H9 (cell line): ENCODE measurements at regions not wholly inside any gene's neighbourhood (a gene's known extent, or its start where the extent isn't known, plus 50 kb on each side); places are given as distances from the start of the nearest gene placed in this dataset.

Experiments used
- DNase-seq: peaks from one replicate; pipeline ENCODE4 v3.0.0-alpha.2; 2017
- H2AFZ ChIP-seq: one replicate; pipeline ENCODE4 v1.6.1; 2013; ENCODE audit warnings: mild to moderate bottlenecking, low read length, control low read depth, moderate library complexity
- H2AK5ac ChIP-seq: 2 replicates; pipeline ENCODE4 v1.6.1; 2013; ENCODE audit warnings: low read length, control low read depth, mixed read lengths; ENCODE audit not compliant: insufficient read length
- H2BK120ac ChIP-seq: one replicate; pipeline ENCODE4 v1.6.1; 2013; ENCODE audit warnings: low read depth, mild to moderate bottlenecking, low read length, control low read depth, inconsistent platforms; ENCODE audit not compliant: poor library complexity, severe bottlenecking
- H2BK12ac ChIP-seq: 2 replicates; pipeline ENCODE4 v1.6.1; 2013; ENCODE audit warnings: low read length, control low read depth, mixed read lengths, low read depth; ENCODE audit not compliant: insufficient read length
- H2BK15ac ChIP-seq: 2 replicates; pipeline ENCODE4 v1.6.1; 2013; ENCODE audit warnings: low read depth, low read length, control low read depth
- H2BK20ac ChIP-seq: one replicate; pipeline ENCODE4 v1.6.1; 2013; ENCODE audit warnings: low read depth, mild to moderate bottlenecking, low read length, control low read depth, inconsistent platforms; ENCODE audit not compliant: poor library complexity, severe bottlenecking
- H2BK5ac ChIP-seq: 2 replicates; pipeline ENCODE4 v1.6.1; 2013; ENCODE audit warnings: low read length, control low read depth, mixed read lengths; ENCODE audit not compliant: insufficient read length
- H3K14ac ChIP-seq: 2 replicates; pipeline ENCODE4 v1.6.1; 2013; ENCODE audit warnings: low read length, control low read depth; ENCODE audit not compliant: insufficient read depth
- H3K18ac ChIP-seq: 2 replicates; pipeline ENCODE4 v1.6.1; 2013; ENCODE audit warnings: low read depth, mild to moderate bottlenecking, mixed read lengths, low read length, control low read depth; ENCODE audit not compliant: insufficient read length
- H3K23ac ChIP-seq: 2 replicates; pipeline ENCODE4 v1.6.1; 2013; ENCODE audit warnings: low read length, control low read depth, mixed read lengths, low read depth; ENCODE audit not compliant: insufficient read length
- H3K23me2 ChIP-seq: 2 replicates; pipeline ENCODE4 v1.6.1; 2013; ENCODE audit warnings: low read depth, mild to moderate bottlenecking, mixed read lengths, low read length, control low read depth; ENCODE audit not compliant: insufficient read length, poor library complexity, severe bottlenecking
- H3K27ac ChIP-seq: 2 replicates; pipeline ENCODE4 v1.5.1; 2013; ENCODE audit warnings: low read length, control low read depth, mixed read lengths, low read depth; ENCODE audit not compliant: insufficient read length
- H3K27me3 ChIP-seq: 2 replicates; pipeline ENCODE4 v1.6.1; 2013; ENCODE audit warnings: low read length, control low read depth, inconsistent platforms; ENCODE audit not compliant: insufficient read depth
- H3K4ac ChIP-seq: 2 replicates; pipeline ENCODE4 v1.6.1; 2013; ENCODE audit warnings: low read depth, mild to moderate bottlenecking, control low read depth, inconsistent platforms, low read length, moderate library complexity
- H3K4me1 ChIP-seq: 2 replicates; pipeline ENCODE4 v1.6.1; 2013; ENCODE audit warnings: low read length, control low read depth, inconsistent platforms; ENCODE audit not compliant: insufficient read depth
- H3K4me2 ChIP-seq: 2 replicates; pipeline ENCODE4 v1.6.1; 2013; ENCODE audit warnings: low read length, control low read depth, mixed read lengths; ENCODE audit not compliant: insufficient read length, insufficient read depth
- H3K56ac ChIP-seq: 2 replicates; pipeline ENCODE4 v1.6.1; 2013; ENCODE audit warnings: low read depth, mild to moderate bottlenecking, mixed read lengths, low read length, control low read depth; ENCODE audit not compliant: insufficient read length
- H3K79me1 ChIP-seq: 2 replicates; pipeline ENCODE4 v1.6.1; 2013; ENCODE audit warnings: low read depth, mild to moderate bottlenecking, moderate library complexity, low read length, control low read depth, inconsistent platforms; ENCODE audit not compliant: insufficient read depth, poor library complexity, severe bottlenecking
- H3K79me2 ChIP-seq: 2 replicates; pipeline ENCODE4 v1.6.1; 2013; ENCODE audit warnings: low read length, control low read depth, inconsistent platforms; ENCODE audit not compliant: insufficient read depth
- H3K9ac ChIP-seq: 2 replicates; pipeline ENCODE4 v1.6.1; 2013; ENCODE audit warnings: low read length, control low read depth, mixed read lengths; ENCODE audit not compliant: insufficient read length; ENCODE audit errors: extremely low read depth
- H3K9me3 ChIP-seq: one replicate; pipeline ENCODE4 v1.6.1; 2013; ENCODE audit warnings: low read depth, low read length, inconsistent platforms; ENCODE audit not compliant: control insufficient read depth
- H3T11ph ChIP-seq: one replicate; pipeline ENCODE4 v1.6.1; 2013; ENCODE audit warnings: mild to moderate bottlenecking, low read length, control low read depth, inconsistent platforms
- H4K20me1 ChIP-seq: one replicate; pipeline ENCODE4 v1.6.1; 2013; ENCODE audit not compliant: control insufficient read depth, insufficient read length, insufficient read depth
- H4K5ac ChIP-seq: 2 replicates; pipeline ENCODE4 v1.6.1; 2013; ENCODE audit warnings: low read depth, mild to moderate bottlenecking, mixed read lengths, low read length, control low read depth; ENCODE audit not compliant: insufficient read length
- H4K8ac ChIP-seq: replicated peaks from 2 replicates; pipeline ENCODE4 v1.6.1; 2013; ENCODE audit warnings: low read length, control low read depth, mixed read lengths, low read depth; ENCODE audit not compliant: insufficient read length
- H4K91ac ChIP-seq: 2 replicates; pipeline ENCODE4 v1.6.1; 2013; ENCODE audit warnings: low read depth, mild to moderate bottlenecking, moderate library complexity, mixed read lengths, low read length, control low read depth; ENCODE audit not compliant: insufficient read length
- H3K27ac Mint-ChIP-seq, 3 experiments: 2 replicates in 2 of 3; 3 replicates in 1 of 3; pipeline ENCODE4 v1.8.0; 2020 to 2021; ENCODE audit warnings: mixed read lengths in 3 of 3, mild to moderate bottlenecking in 1 of 3, moderate library complexity in 1 of 3
- H3K27me3 Mint-ChIP-seq: 2 replicates; pipeline ENCODE4 v1.8.0; 2021; ENCODE audit warnings: low read depth, mild to moderate bottlenecking, moderate library complexity, mixed read lengths
- H3K36me3 Mint-ChIP-seq, 3 experiments: 2 replicates in 2 of 3; 3 replicates in 1 of 3; pipeline ENCODE4 v1.8.0; 2020 to 2021; ENCODE audit warnings: low read depth in 3 of 3, mixed read lengths in 3 of 3; ENCODE audit not compliant: insufficient read depth in 1 of 3
- H3K4me1 Mint-ChIP-seq, 2 experiments: 2 replicates each; pipeline ENCODE4 v1.8.0; 2020; ENCODE audit warnings: mixed read lengths in 2 of 2
- H3K4me3 Mint-ChIP-seq, 2 experiments: 2 replicates in 1 of 2; 3 replicates in 1 of 2; pipeline ENCODE4 v1.8.0; 2020 to 2021; ENCODE audit warnings: mild to moderate bottlenecking in 2 of 2, mixed read lengths in 2 of 2, moderate library complexity in 1 of 2
- H3K9me3 Mint-ChIP-seq, 2 experiments: 2 replicates in 1 of 2; 3 replicates in 1 of 2; pipeline ENCODE4 v1.8.0; 2020; ENCODE audit warnings: mild to moderate bottlenecking in 2 of 2, mixed read lengths in 2 of 2, moderate library complexity in 1 of 2
- CTCF ChIP-seq: fragments of 200-600 bp; sonication (generic); conservative IDR thresholded peaks from 3 replicates; pipeline ENCODE4 v1.8.0; 2021; ENCODE audit warnings: antibody characterized with exemption, mild to moderate bottlenecking
- WGBS: extraction: QIAGEN DNeasy Blood & Tissue Kit; methylation state at CpG from one replicate; pipeline ENCODE4 v1.1.7; 2013; ENCODE audit warnings: missing lambda C conversion rate, low lambda C conversion rate, mixed read lengths; ENCODE audit not compliant: insufficient read length; ENCODE audit errors: extremely low coverage; 5-methylcytosine and 5-hydroxymethylcytosine counted together

GRCh38 chr10:78968300-78968942, 100.3 kb upstream of the ZMIZ1 start:
- Mint-ChIP-seq H3K27ac (no peak overlapping the region), H3K27me3 (peaks cover 4% of the 10 kb centered on the region; the same call in 1 of the 2 replicates), H3K4me1 (peaks cover 37 to 39% of the 10 kb centered on the region in 2 experiments), H3K4me3 (no peak overlapping the region), H3K9me3 (no peaks in the 10 kb centered on the region), H3K36me3 (no peaks in the 10 kb centered on the region; a peak in 1 of 7 replicates)
- Histone ChIP-seq H3K4me2 (no peak overlapping the region), H4K20me1 (no peaks in the 10 kb centered on the region), H4K8ac (no peak overlapping the region), H3K18ac (no peak overlapping the region), H4K5ac (no peak overlapping the region), H3K27me3 (no peaks in the 10 kb centered on the region), H2BK5ac (no peak overlapping the region), H2BK20ac (no peak overlapping the region), H2BK120ac (no peak overlapping the region), H3K23ac (no peak overlapping the region), H3K14ac (no peak overlapping the region; the same call in 1 of the 2 replicates), H2AK5ac (no peak overlapping the region), H3K56ac (no peak overlapping the region), H3K79me1 (no peaks in the 10 kb centered on the region), H2AFZ (no peak overlapping the region), H3K9me3 (no peaks in the 10 kb centered on the region), H4K91ac (no peak overlapping the region), H2BK12ac (no peak overlapping the region), H2BK15ac (no peak overlapping the region), H3K9ac (no peak overlapping the region), H3K4me1 (peaks cover 5% of the 10 kb centered on the region; the same call in 1 of the 2 replicates), H3K79me2 (no peaks in the 10 kb centered on the region), H3K4ac (no peak overlapping the region), H3K27ac (no peak overlapping the region), H3T11ph (no peak overlapping the region), H3K23me2 (peaks cover 7% of the 10 kb centered on the region)
- DNase-seq: no peak
- WGBS: no CpG with 5 or more reads among the region's 9 CpGs
- no peak for TF ChIP-seq CTCF
